Vagina (tissue), 2 donors: ENCODE measurements at regions not wholly inside any gene's neighbourhood (a gene's known extent, or its start where the extent isn't known, plus 50 kb on each side); places are given as distances from the start of the nearest gene placed in this dataset.

ENCODE experiments used
- DNase-seq, 2 donors: peaks; one replicate each; pipeline ENCODE4 v3.0.0-alpha.2; 2017; ENCODE audit errors: extremely low spot score in 2 of 2
- H3K27ac ChIP-seq: fragments of 200-600 bp; sonication (generic); one replicate; pipeline ENCODE4 v1.5.1; 2019
- H3K27me3 ChIP-seq: fragments of 200-600 bp; sonication (generic); one replicate; pipeline ENCODE4 v1.5.1; 2019
- H3K36me3 ChIP-seq, 2 donors: fragments of 200-600 bp; sonication (generic); one replicate each; pipeline ENCODE4 v1.5.1; 2017 to 2019
- H3K4me1 ChIP-seq: fragments of 200-600 bp; sonication (generic); one replicate; pipeline ENCODE4 v1.5.1; 2019
- H3K4me3 ChIP-seq, 2 donors: fragments of 200-600 bp; sonication (generic); 1 replicate in 1 of 2; 2 replicates in 1 of 2; pipeline ENCODE4 v1.5.1; 2016 to 2019
- H3K9me3 ChIP-seq: fragments of 200-600 bp; sonication (generic); one replicate; pipeline ENCODE4 v1.5.1; 2019
- POLR2A ChIP-seq, 2 donors: fragments of 450-650 bp; IDR thresholded peaks; one replicate each; pipeline ENCODE4 v1.6.1; 2017; ENCODE audit warnings: antibody characterized with exemption in 2 of 2, mild to moderate bottlenecking in 2 of 2, moderate library complexity in 2 of 2
- POLR2AphosphoS5 ChIP-seq, 2 donors: sonication (generic); formaldehyde crosslinking; IDR thresholded peaks; one replicate each; pipeline ENCODE4 v1.9.0; 2017; ENCODE audit warnings: antibody characterized with exemption in 2 of 2, mild to moderate bottlenecking in 2 of 2, low read depth in 1 of 2; ENCODE audit not compliant: insufficient read depth in 1 of 2
- intact Hi-C: fragments of 100-400 bp; cut with DNase I; formaldehyde crosslinking; loops from one replicate; pipeline ENCODE4 v1.15.1; 2023
- TF ChIP-seq, protein P1 (sequence below), 3 experiments: fragments of 450-650 bp in 2 of 3; fragments of 200-600 bp in 1 of 3; sonication (generic) in 1 of 3; IDR thresholded peaks; one replicate each; pipeline ENCODE4 v1.5.1; 2017 to 2019; ENCODE audit warnings: antibody characterized with exemption in 3 of 3, mild to moderate bottlenecking in 2 of 3, moderate library complexity in 2 of 3

DNA sequence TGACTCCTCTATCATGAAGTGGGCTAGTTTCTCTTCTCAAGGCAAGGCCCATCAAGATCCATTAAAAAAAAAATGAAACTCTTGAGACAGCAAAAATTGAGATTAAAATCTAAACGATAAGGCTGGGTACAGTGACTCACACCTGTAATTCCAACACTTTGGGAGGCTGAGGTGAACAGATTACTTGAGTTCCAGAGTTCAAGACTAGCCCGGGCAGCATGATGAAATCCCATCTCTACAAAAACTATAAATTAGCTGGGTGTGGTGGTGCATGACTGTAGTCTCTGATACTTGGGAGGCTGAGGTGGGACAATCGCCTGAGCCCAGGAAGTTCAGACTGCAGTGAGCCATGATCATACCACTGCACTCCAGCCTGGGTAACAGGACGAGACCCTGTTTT is 226.5 kb upstream of the SOX5 start:
- intact Hi-C loops = no loop called here
- H3K4me1 ChIP-seq = no peaks in the 10 kb centered on the region
- no peaks in the 10 kb centered on the region for H3K27me3 ChIP-seq
- no peak overlapping the region for H3K4me3 ChIP-seq
- no peak overlapping the region for H3K27ac ChIP-seq
- DNase-seq = no peak
- no peaks in the 10 kb centered on the region for H3K9me3 ChIP-seq
- no peak for TF ChIP-seq POLR2A (IDR thresholded peaks at IDR 0.05)
- TF ChIP-seq, protein P1, sequence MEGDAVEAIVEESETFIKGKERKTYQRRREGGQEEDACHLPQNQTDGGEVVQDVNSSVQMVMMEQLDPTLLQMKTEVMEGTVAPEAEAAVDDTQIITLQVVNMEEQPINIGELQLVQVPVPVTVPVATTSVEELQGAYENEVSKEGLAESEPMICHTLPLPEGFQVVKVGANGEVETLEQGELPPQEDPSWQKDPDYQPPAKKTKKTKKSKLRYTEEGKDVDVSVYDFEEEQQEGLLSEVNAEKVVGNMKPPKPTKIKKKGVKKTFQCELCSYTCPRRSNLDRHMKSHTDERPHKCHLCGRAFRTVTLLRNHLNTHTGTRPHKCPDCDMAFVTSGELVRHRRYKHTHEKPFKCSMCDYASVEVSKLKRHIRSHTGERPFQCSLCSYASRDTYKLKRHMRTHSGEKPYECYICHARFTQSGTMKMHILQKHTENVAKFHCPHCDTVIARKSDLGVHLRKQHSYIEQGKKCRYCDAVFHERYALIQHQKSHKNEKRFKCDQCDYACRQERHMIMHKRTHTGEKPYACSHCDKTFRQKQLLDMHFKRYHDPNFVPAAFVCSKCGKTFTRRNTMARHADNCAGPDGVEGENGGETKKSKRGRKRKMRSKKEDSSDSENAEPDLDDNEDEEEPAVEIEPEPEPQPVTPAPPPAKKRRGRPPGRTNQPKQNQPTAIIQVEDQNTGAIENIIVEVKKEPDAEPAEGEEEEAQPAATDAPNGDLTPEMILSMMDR (IDR thresholded peaks at IDR 0.05) = no peak
- TF ChIP-seq POLR2AphosphoS5 (IDR thresholded peaks at IDR 0.05; ENCODE audit: insufficient read depth in 1 of 2, low read depth in 1 of 2) = no peak
- no peaks in the 10 kb centered on the region for H3K36me3 ChIP-seq

DNA sequence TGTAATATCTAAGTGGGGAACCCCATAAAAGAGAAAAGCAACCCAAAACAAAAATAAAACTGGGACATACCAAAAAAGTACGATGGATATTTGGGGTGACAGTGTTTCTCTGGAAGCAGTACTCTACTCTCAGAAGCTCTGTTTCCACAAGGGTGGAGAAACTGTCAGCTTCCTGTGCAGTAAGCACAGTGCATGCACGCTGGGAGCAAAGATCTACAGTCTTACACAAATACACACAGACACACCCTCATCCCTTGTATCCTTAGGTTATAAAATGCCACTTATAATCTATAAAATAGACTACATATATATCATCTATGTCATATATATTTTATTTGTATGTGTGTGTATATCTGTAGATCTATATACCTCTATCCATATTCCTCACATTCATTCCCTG is 225.8 kb upstream of the SOX5 start:
- H3K27me3 ChIP-seq = no peaks in the 10 kb centered on the region
- H3K36me3 ChIP-seq = no peaks in the 10 kb centered on the region
- intact Hi-C loops = no loop called here
- H3K27ac ChIP-seq = no peak overlapping the region
- TF ChIP-seq POLR2A (IDR thresholded peaks at IDR 0.05) (no peak), POLR2AphosphoS5 (IDR thresholded peaks at IDR 0.05; ENCODE audit: insufficient read depth in 1 of 2, low read depth in 1 of 2) (no peak)
- TF ChIP-seq, protein P1 (IDR thresholded peaks at IDR 0.05) = no peak
- no peak overlapping the region for H3K4me3 ChIP-seq
- DNase-seq = no peak
- no peaks in the 10 kb centered on the region for H3K9me3 ChIP-seq
- no peaks in the 10 kb centered on the region for H3K4me1 ChIP-seq

DNA sequence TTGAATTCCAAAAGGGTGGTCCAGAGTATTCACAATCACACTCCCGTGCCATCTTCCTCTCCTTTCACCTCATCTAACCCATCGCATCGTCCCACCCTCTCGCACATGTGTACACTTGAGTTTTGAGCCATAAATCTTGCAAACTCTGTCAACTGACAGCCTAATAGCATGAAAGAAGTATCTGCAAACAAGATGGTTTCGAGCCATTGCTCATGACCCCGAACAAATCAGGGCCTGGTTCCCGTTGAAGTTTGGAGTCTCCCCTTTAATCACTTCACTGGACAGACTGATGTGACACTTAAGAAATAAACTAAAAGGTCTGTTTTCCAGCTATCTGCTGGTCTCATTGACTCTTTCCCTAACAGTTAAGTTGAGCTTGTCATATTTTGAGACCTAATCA is 223.6 kb upstream of the SOX5 start:
- H3K27me3 ChIP-seq = no peaks in the 10 kb centered on the region
- intact Hi-C loops = no loop called here
- no peaks in the 10 kb centered on the region for H3K9me3 ChIP-seq
- TF ChIP-seq POLR2AphosphoS5 (IDR thresholded peaks at IDR 0.05; ENCODE audit: insufficient read depth in 1 of 2, low read depth in 1 of 2) = no peak
- TF ChIP-seq, protein P1 (IDR thresholded peaks at IDR 0.05) = no peak
- no peak for TF ChIP-seq POLR2A (IDR thresholded peaks at IDR 0.05)
- no peaks in the 10 kb centered on the region for H3K4me1 ChIP-seq
- H3K36me3 ChIP-seq = no peaks in the 10 kb centered on the region
- H3K4me3 ChIP-seq = no peak overlapping the region
- no peak overlapping the region for H3K27ac ChIP-seq
- no peak for DNase-seq

DNA sequence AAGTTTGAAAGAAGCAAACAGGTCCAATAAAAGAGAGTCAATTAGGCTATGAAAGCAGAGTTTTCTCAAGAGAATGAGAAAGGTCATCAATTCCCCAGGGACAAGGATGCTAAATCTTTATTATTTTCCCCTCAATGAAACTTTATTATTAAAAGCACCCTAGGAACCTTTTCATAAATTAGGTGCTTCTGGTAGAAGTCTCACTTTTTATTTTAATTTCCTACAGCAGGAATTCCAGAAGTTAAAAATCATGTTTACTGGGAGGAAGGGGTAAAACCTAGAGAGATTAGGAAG is 223.2 kb upstream of the SOX5 start:
- Histone ChIP-seq H3K36me3 (no peaks in the 10 kb centered on the region), H3K27ac (no peak overlapping the region), H3K9me3 (no peaks in the 10 kb centered on the region), H3K27me3 (no peaks in the 10 kb centered on the region), H3K4me3 (no peak overlapping the region), H3K4me1 (no peaks in the 10 kb centered on the region)
- TF ChIP-seq POLR2AphosphoS5 (IDR thresholded peaks at IDR 0.05; ENCODE audit: insufficient read depth in 1 of 2, low read depth in 1 of 2) (no peak), POLR2A (IDR thresholded peaks at IDR 0.05) (no peak)
- TF ChIP-seq, protein P1 (IDR thresholded peaks at IDR 0.05) = no peak
- no peak for DNase-seq
- intact Hi-C loops = no loop called here

DNA sequence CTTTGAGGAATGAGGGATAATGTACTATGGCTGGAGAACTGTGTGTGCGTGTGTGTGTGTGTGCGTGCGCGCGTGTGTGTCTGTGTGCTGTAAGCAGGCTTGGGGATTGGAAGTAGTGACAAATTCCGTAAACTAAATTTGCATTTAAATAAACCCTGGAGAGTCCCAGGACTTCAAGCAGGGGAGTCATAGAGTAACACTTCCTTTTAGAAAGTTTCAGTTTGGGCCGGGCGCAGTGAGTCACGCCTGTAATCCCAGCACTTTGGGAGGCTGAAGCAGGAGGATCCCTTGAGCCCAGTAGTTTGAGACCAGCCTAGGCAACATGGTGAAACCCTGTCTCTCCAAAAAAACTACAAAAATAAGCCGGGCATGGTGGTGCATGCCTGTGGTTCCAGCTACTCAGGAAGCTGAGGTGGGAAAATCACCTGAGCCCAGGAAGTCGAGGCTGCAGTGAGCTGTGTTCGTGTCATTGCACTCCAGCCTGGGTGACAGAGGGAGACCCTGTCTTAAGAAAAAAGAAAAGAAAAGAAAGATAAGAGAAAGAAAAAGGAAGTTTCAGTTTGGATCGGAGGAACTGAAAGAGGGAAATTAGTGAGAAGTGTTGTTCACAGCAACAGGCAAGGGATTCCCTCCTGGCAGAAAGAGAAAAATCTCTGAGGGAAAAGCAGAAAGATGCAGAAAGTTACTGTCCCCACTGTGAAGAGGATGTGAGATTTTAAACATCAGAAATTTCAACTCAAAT is 222.7 kb upstream of the SOX5 start:
- Histone ChIP-seq H3K4me3 (no peak overlapping the region), H3K4me1 (no peaks in the 10 kb centered on the region), H3K27me3 (no peaks in the 10 kb centered on the region), H3K27ac (no peak overlapping the region), H3K9me3 (no peaks in the 10 kb centered on the region), H3K36me3 (no peaks in the 10 kb centered on the region)
- TF ChIP-seq POLR2A (IDR thresholded peaks at IDR 0.05) = no peak
- TF ChIP-seq POLR2AphosphoS5 (IDR thresholded peaks at IDR 0.05; ENCODE audit: insufficient read depth in 1 of 2, low read depth in 1 of 2) = no peak
- TF ChIP-seq, protein P1 (IDR thresholded peaks at IDR 0.05) = no peak
- no peak for DNase-seq
- intact Hi-C loops = no loop called here
